Activated CD4-positive, alpha-beta T cell treated with anti-CD3 and anti-CD28 coated beads for 36 hours (primary cell): ENCODE measurements at regions not wholly inside any gene's neighbourhood (a gene's known extent, or its start where the extent isn't known, plus 50 kb on each side); places are given as distances from the start of the nearest gene placed in this dataset.

Experiments used
- ATAC-seq: fragments of 200-7000 bp; cut with Tn5 transposase; one replicate; pipeline ENCODE4 v1.10.0; 2021; ENCODE audit warnings: mild to moderate bottlenecking, moderate library complexity
- CTCF ChIA-PET: fragments of 350-600 bp; sonication (Branson Sonifier 250); formaldehyde crosslinking; loops from one replicate; lab custom pipeline; 2021; ENCODE audit warnings: antibody characterized with exemption; lab: Charles Lee
- POLR2A ChIA-PET: fragments of 350-600 bp; sonication (Branson Sonifier 250); formaldehyde crosslinking; loops from one replicate; lab custom pipeline; 2021; ENCODE audit warnings: antibody characterized with exemption, inconsistent platforms; lab: Charles Lee
- DNase-seq: peaks from one replicate; pipeline ENCODE4 v3.0.0-alpha.2; 2020
- H3K27ac Mint-ChIP-seq: one replicate; pipeline ENCODE4 v1.8.0; 2021; ENCODE audit warnings: mixed read lengths
- H3K27me3 Mint-ChIP-seq: one replicate; pipeline ENCODE4 v1.8.0; 2021; ENCODE audit warnings: mixed read lengths
- H3K36me3 Mint-ChIP-seq: one replicate; pipeline ENCODE4 v1.8.0; 2021; ENCODE audit warnings: low read depth, mixed read lengths
- H3K4me1 Mint-ChIP-seq: one replicate; pipeline ENCODE4 v1.8.0; 2021; ENCODE audit warnings: mixed read lengths
- H3K4me3 Mint-ChIP-seq: one replicate; pipeline ENCODE4 v1.8.0; 2021; ENCODE audit warnings: mild to moderate bottlenecking, moderate library complexity, mixed read lengths
- H3K9me3 Mint-ChIP-seq: one replicate; pipeline ENCODE4 v1.8.0; 2021; ENCODE audit warnings: low read depth, mixed read lengths
- intact Hi-C, 2 experiments: fragments of 100-400 bp; cut with DNase I in 1 of 2; cut with micrococcal nuclease in 1 of 2; formaldehyde crosslinking; loops; one replicate each; pipeline versions ENCODE4 v1.14.2 to v1.15.1; 2022 to 2024; cut with DNase I, micrococcal nuclease

- CTCF ChIA-PET: no interaction called here
- intact Hi-C loops: no loop called here
Observed at GRCh38 chr2:34950797-34951196, 1351.7 kb upstream of the FAM98A start.

GRCh38 chr2:34949316-34949715 is 1350.2 kb upstream of the FAM98A start:
- Mint-ChIP-seq H3K27ac (no peak overlapping the region), H3K4me1 (no peaks in the 10 kb centered on the region), H3K27me3 (no peaks in the 10 kb centered on the region), H3K9me3 (peaks cover 10% of the 10 kb centered on the region), H3K4me3 (no peak overlapping the region), H3K36me3 (no peaks in the 10 kb centered on the region)
- ATAC-seq (no peak), DNase-seq (no peak)
- ChIA-PET POLR2A (no interaction called here), CTCF (no interaction called here)
- intact Hi-C loops: no loop called here

More at GRCh38 chr2:34950797-34951196, 1351.7 kb upstream of the FAM98A start:
- POLR2A ChIA-PET: no interaction called here
- no peak for ATAC-seq
- Mint-ChIP-seq H3K4me3 (no peak overlapping the region), H3K27ac (no peak overlapping the region), H3K9me3 (peaks cover 10% of the 10 kb centered on the region), H3K4me1 (no peaks in the 10 kb centered on the region), H3K36me3 (no peaks in the 10 kb centered on the region), H3K27me3 (no peaks in the 10 kb centered on the region)
- no peak for DNase-seq

- ATAC-seq: no peak
- no peaks in the 10 kb centered on the region for H3K36me3 Mint-ChIP-seq
- H3K4me1 Mint-ChIP-seq: no peaks in the 10 kb centered on the region
- H3K9me3 Mint-ChIP-seq: peaks cover 13% of the 10 kb centered on the region
- H3K27ac Mint-ChIP-seq: no peak overlapping the region
- CTCF ChIA-PET: no interaction called here
- POLR2A ChIA-PET: no interaction called here
- no peak for DNase-seq
- no peak overlapping the region for H3K4me3 Mint-ChIP-seq
- intact Hi-C loops: no loop called here
- no peaks in the 10 kb centered on the region for H3K27me3 Mint-ChIP-seq
Observed at GRCh38 chr2:34936089-34936488, 1337.0 kb upstream of the FAM98A start.

- no peak overlapping the region for H3K27ac Mint-ChIP-seq
- H3K9me3 Mint-ChIP-seq: no peaks in the 10 kb centered on the region
- ChIA-PET POLR2A (no interaction called here), CTCF (no interaction called here)
- H3K36me3 Mint-ChIP-seq: no peaks in the 10 kb centered on the region
- DNase-seq (no peak), ATAC-seq (no peak)
- no peak overlapping the region for H3K4me3 Mint-ChIP-seq
- intact Hi-C loops: no loop called here
- no peaks in the 10 kb centered on the region for H3K4me1 Mint-ChIP-seq
- H3K27me3 Mint-ChIP-seq: no peaks in the 10 kb centered on the region
Observed at GRCh38 chr2:34912084-34912483, 1313.0 kb upstream of the FAM98A start.

GRCh38 chr2:34909992-34910705 is 1311.0 kb upstream of the FAM98A start:
- intact Hi-C loops: no loop called here
- H3K27ac Mint-ChIP-seq: no peak overlapping the region
- DNase-seq (no peak), ATAC-seq (no peak)
- POLR2A ChIA-PET: no interaction called here
- CTCF ChIA-PET: interaction anchor here (1.2 kb wide), 1 partner anchor 18 kb away, joined by 3 read pairs; no protein-coding TSS in a partner anchor
- no peaks in the 10 kb centered on the region for H3K27me3 Mint-ChIP-seq
- no peaks in the 10 kb centered on the region for H3K9me3 Mint-ChIP-seq
- H3K4me3 Mint-ChIP-seq: no peak overlapping the region
- no peaks in the 10 kb centered on the region for H3K4me1 Mint-ChIP-seq
- no peaks in the 10 kb centered on the region for H3K36me3 Mint-ChIP-seq

GRCh38 chr2:34907812-34908211 is 1308.7 kb upstream of the FAM98A start:
- CTCF ChIA-PET: no interaction called here

GRCh38 chr2:34901739-34902138 is 1302.6 kb upstream of the FAM98A start:
- ATAC-seq: no peak
- CTCF ChIA-PET: no interaction called here
- POLR2A ChIA-PET: no interaction called here

More at GRCh38 chr2:34907812-34908211, 1308.7 kb upstream of the FAM98A start:
- ATAC-seq (no peak), DNase-seq (no peak)
- no peak overlapping the region for H3K27ac Mint-ChIP-seq
- no peaks in the 10 kb centered on the region for H3K27me3 Mint-ChIP-seq
- POLR2A ChIA-PET: no interaction called here
- peaks cover 2% of the 10 kb centered on the region for H3K9me3 Mint-ChIP-seq
- no peak overlapping the region for H3K4me3 Mint-ChIP-seq
- no peaks in the 10 kb centered on the region for H3K4me1 Mint-ChIP-seq
- intact Hi-C loops: no loop called here
- no peaks in the 10 kb centered on the region for H3K36me3 Mint-ChIP-seq

GRCh38 chr2:34899079-34899478 is 1300.0 kb upstream of the FAM98A start:
- peaks cover 5% of the 10 kb centered on the region for H3K9me3 Mint-ChIP-seq
- DNase-seq: no peak
- H3K36me3 Mint-ChIP-seq: no peaks in the 10 kb centered on the region
- no peak for ATAC-seq
- ChIA-PET POLR2A (no interaction called here), CTCF (interaction anchor here (0.6 kb wide), 1 partner anchor 875 kb away, joined by 4 read pairs; no protein-coding TSS in a partner anchor)
- no peaks in the 10 kb centered on the region for H3K27me3 Mint-ChIP-seq
- no peaks in the 10 kb centered on the region for H3K4me1 Mint-ChIP-seq
- H3K27ac Mint-ChIP-seq: no peak overlapping the region
- H3K4me3 Mint-ChIP-seq: no peak overlapping the region
- intact Hi-C loops: no loop called here

More at GRCh38 chr2:34901739-34902138, 1302.6 kb upstream of the FAM98A start:
- intact Hi-C loops: no loop called here
- Mint-ChIP-seq H3K36me3 (no peaks in the 10 kb centered on the region), H3K27me3 (no peaks in the 10 kb centered on the region), H3K27ac (no peak overlapping the region), H3K4me3 (no peak overlapping the region), H3K4me1 (no peaks in the 10 kb centered on the region), H3K9me3 (peaks cover 5% of the 10 kb centered on the region)
- DNase-seq: no peak

- no peak overlapping the region for H3K27ac Mint-ChIP-seq
- CTCF ChIA-PET: no interaction called here
Observed at GRCh38 chr2:34892766-34893165, 1293.7 kb upstream of the FAM98A start.

GRCh38 chr2:34892256-34892655 is 1293.2 kb upstream of the FAM98A start:
- CTCF ChIA-PET: interaction anchor here (0.9 kb wide), 1 partner anchor 19 kb away, joined by 3 read pairs; no protein-coding TSS in a partner anchor
- intact Hi-C loops: no loop called here
- H3K27me3 Mint-ChIP-seq: no peaks in the 10 kb centered on the region

More at GRCh38 chr2:34892766-34893165, 1293.7 kb upstream of the FAM98A start:
- no peak for ATAC-seq
- no peaks in the 10 kb centered on the region for H3K9me3 Mint-ChIP-seq
- H3K36me3 Mint-ChIP-seq: no peaks in the 10 kb centered on the region
- POLR2A ChIA-PET: no interaction called here
- H3K27me3 Mint-ChIP-seq: no peaks in the 10 kb centered on the region
- intact Hi-C loops: no loop called here
- H3K4me3 Mint-ChIP-seq: no peak overlapping the region
- no peaks in the 10 kb centered on the region for H3K4me1 Mint-ChIP-seq
- DNase-seq: no peak

GRCh38 chr2:34875091-34875745 is 1276.1 kb upstream of the FAM98A start:
- CTCF ChIA-PET: no interaction called here
- intact Hi-C loops: no loop called here
- DNase-seq: no peak
- no peaks in the 10 kb centered on the region for H3K27me3 Mint-ChIP-seq
- peaks cover 1% of the 10 kb centered on the region for H3K9me3 Mint-ChIP-seq
- H3K36me3 Mint-ChIP-seq: no peaks in the 10 kb centered on the region
- ATAC-seq: no peak
- H3K4me1 Mint-ChIP-seq: no peaks in the 10 kb centered on the region
- no peak overlapping the region for H3K27ac Mint-ChIP-seq
- H3K4me3 Mint-ChIP-seq: no peak overlapping the region
- POLR2A ChIA-PET: no interaction called here

More at GRCh38 chr2:34892256-34892655, 1293.2 kb upstream of the FAM98A start:
- H3K4me1 Mint-ChIP-seq: no peaks in the 10 kb centered on the region
- H3K9me3 Mint-ChIP-seq: no peaks in the 10 kb centered on the region
- ATAC-seq (no peak), DNase-seq (no peak)
- no peaks in the 10 kb centered on the region for H3K36me3 Mint-ChIP-seq
- H3K4me3 Mint-ChIP-seq: no peak overlapping the region
- POLR2A ChIA-PET: no interaction called here
- H3K27ac Mint-ChIP-seq: no peak overlapping the region

- Mint-ChIP-seq H3K36me3 (no peaks in the 10 kb centered on the region), H3K9me3 (peaks cover 18% of the 10 kb centered on the region), H3K27ac (no peak overlapping the region), H3K4me3 (no peak overlapping the region), H3K4me1 (no peaks in the 10 kb centered on the region), H3K27me3 (no peaks in the 10 kb centered on the region)
- ATAC-seq (no peak), DNase-seq (no peak)
- ChIA-PET CTCF (no interaction called here), POLR2A (no interaction called here)
- intact Hi-C loops: no loop called here
Observed at GRCh38 chr2:34853646-34854045, 1254.5 kb upstream of the FAM98A start.
